HG02642 (cell line): ENCODE measurements at regions not wholly inside any gene's neighbourhood (a gene's known extent, or its start where the extent isn't known, plus 50 kb on each side); places are given as distances from the start of the nearest gene placed in this dataset.

Experiments
- ATAC-seq: cut with Tn5 transposase; IDR thresholded peaks from one replicate; pipeline ENCODE4 v1.9.1; 2021; ENCODE audit warnings: mild to moderate bottlenecking; ENCODE audit not compliant: unreplicated experiment, poor library complexity

DNA sequence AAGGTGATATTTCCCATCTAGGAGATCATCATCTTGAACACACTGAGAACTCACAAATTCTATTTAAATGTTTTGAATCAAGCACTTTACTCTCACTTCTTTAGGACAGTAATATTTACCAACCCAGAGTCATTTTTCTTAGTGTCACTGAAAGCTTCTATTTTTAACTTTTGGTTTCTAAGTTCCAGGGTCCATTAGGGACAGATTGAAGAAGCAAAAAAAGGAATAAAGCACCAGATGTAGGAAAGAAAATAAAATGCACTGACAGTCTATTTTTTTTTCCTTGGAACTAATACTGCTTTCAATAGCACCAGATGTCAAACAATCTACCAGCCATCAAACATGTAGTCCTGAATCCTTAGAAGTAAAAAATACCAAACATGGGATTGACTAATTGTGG, 526.7 kb upstream of the LRRN3 start:
- ATAC-seq = no peak

DNA sequence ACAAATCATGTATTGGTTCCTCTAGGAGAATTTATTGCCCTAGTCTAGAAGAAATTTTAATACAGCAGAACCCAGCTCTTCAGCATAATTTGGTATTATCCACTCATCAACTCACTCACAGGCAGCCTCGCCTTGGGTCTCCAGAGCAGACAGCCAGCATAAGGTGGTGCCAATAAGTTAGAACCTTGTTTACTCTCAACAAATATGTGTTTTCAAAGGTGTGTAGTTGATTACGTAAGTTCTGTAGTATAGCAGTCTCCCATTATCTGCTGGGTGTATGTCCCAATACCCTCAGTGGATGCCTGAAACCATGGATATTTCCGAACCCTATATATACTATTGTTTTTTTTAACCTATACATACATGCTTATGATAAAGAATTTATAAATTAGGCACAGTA, 522.5 kb upstream of the LRRN3 start:
- ATAC-seq = no peak

DNA sequence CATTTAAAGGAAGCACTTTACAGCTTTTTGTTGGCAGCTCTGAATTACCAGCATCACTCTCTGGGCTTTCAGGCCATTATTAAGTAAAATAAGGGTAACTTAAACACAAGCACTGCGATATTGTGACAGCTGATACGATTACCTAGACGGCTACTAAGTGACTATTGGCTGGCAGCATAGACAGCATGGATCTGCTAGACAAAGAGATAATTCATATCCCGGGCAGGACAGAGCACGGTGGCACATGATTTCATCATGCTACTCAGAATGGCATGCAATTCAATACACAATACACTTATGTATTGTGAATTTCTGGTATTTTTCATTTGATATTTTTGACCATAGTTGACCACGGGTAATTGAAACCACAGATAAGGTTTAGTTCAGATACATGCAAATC, 522.0 kb upstream of the LRRN3 start:
- no peak for ATAC-seq

DNA sequence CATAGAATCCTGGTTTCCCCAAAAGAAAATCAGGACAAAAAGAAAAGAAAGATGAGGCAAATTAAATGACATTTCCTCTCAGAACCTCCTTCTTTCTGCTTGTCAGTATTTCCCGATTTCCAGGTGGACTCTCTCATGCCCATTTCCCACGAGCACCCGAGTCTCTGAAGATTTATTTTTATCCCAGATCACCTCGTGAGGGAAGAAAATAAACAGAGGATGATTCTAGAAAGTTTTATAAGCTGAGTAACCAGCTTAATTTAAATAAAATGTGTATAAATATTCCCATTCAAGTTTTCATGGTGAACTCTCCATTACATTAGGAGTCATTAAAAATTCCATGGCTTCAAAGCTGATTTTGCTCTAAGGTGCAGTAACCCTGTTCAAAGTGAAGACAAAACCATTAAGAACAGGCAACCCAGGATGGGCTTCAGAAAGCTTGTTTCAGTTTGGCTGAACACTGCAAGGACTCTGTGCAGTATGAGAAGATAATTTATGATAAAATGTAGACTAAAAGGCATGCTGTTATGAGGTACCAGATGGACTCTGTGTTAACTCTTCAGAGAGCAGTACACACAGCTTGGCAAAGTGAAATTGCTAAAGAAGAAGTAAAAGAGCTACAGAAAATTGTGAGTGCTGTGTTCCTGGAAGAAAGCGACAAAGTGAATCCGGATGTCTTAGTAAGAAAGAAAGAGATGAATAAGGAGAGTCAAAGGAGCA, 521.3 kb upstream of the LRRN3 start:
- no peak for ATAC-seq

DNA sequence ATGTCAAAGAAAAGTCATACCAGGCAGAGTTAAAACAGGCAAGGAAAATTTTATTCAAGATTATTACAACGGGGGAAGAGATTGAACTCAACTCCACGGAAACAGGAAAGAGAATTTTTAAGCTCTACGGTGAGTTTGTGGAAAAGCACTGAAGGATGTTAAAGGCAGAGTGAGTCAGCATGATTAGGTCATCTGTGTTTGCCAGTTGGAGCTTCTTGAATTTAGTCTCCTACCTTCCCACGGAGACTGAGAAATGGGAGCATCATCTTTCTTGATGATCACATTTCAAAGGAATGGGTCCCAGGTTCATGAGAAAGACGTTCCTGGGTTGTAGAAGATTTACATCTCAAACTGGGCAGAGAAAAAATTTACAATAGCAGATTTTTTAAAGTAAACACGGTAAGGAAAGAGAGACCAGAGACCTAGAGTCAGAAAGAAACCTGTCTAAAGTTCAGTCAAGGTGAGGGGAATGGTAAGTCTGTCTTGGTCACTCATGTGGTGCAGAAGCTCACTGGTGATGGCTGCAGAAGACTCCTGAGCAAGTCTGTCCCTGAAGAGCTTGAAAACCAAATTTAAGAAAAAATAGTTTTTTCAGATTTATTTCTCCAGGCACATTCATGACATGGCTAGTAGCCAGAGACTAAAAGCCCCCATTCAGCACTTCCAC, 516.9 kb upstream of the LRRN3 start:
- ATAC-seq = no peak

DNA sequence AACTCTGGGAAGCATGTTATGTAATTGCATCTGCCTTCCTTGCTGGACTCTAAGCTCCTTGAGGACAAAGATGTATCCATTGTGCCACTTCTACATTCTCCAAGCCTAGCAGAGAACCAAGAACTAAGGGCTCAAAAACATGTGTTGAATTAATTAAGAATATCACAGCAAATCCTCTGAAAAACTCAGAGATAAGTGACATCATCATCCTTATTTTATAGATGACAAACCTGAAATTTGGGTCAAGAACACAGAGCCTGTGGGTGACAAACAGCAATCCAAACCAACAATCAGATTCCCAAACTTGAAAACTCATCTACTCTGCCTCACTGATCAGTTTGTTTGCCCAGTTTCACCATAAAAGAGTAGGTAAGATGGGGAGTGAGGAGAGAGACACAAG, 503.6 kb upstream of the LRRN3 start:
- ATAC-seq = no peak

DNA sequence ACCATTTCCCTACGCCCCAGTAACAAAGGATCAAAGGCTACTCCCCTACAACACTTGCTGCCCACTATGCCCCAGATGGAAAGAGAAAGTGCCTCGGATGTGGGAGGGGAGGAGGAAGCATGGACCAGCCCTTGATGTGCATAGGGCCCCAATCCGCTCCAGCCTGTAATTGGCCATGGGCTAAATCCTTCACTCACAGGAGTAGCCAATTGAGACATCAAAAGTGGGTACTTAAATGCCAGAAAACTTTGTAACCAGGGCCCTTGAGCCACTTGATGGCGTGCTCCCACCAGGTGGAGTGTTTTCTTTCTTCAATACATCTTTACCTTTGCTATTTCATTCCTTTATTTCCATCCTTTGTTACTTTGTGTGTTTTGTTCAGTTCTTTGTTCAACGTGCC, 500.5 kb upstream of the LRRN3 start:
- no peak for ATAC-seq

DNA sequence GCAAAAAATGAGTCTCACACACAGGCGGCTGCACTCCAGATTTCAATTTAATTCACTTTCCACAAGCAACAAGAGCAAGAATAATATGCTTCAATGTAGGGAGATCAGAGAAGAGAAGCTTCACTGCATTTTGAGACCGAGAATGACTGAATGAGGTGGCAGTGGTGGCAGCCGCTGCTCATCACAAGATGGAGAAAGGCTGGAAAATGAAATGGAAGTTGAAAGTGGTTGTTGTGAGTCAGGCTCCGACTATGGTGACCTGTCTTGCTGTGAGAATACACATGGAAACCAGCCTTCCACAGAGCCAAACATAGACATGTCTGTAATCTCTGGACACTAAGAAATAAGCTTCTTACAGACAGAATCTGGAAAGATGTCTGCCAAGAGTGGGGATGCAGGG, 499.6 kb upstream of the LRRN3 start:
- ATAC-seq = no peak

DNA sequence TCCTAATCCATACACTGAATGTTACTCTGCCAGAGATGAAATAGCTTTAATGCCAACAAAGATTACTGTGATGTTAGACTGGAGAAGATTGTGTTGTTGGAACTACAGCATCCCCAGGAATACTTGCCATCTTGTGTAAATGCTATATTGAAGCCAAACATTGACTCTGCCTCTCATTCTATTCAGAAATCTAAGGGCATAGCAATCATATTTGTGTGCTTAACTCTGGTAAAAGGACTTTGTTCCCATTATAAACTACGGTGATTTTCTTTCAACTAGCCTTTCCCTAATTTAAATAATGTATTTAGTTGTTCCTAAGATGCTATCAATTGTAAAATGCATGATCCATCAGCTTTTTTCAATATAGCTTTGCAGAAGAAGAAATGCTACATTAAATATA, 498.4 kb upstream of the LRRN3 start:
- no peak for ATAC-seq

DNA sequence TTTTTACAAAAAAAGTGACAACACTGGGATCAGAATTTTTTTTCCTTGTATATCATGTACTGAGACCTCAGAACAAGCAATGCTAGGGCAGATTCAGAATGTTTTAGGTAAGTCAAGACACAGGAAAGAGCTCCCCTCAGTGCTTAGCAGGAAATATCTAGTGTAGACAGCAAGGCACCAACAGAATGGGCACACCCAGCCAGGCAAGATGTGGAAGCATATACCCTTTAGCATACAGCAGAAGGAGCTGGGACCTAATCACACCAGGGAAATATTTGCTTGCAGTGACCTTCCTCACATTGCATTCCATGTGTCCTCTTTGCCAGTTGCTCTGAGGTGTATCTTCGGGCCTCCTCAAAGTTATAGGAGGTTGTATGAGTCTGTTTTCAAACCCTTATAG, 497.6 kb upstream of the LRRN3 start:
- ATAC-seq = no peak

DNA sequence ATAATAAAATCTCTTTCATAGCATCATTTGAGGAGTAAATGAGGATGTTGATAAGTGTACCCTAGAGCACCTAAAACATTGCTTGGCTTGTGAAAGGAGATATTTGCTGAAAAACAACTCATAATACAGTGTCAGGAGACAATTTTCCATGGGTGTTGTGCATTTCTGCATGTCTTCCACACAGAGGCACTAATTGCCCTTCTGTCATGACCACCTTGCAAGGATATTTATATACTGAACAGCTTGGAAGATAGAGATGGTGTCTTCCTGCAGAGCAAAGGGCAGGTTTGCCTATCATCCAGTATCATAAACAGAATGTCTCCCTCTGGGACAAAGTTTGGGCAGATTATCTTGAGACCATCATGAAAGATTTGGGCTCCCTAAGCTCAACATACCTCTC, 495.2 kb upstream of the LRRN3 start:
- ATAC-seq = no peak

DNA sequence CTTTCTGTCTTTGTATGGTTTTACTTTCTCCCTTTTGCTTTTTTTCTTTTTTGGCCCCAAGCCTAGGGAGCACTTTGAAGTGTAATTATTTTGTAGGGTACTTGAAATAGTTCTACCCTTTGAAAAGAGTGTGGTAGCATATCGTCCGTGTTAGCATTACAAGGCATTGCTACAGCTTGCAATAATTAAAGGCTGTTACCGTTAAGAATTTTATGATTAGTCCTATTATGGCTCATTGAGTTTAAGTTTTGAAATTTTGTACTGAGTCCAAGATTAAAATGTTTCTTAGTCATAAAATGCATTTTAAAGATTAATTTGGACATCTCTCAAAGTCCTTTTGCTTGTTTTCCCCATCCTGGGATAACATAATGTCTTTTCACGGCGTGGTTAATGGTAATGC, 490.0 kb upstream of the LRRN3 start:
- no peak for ATAC-seq

DNA sequence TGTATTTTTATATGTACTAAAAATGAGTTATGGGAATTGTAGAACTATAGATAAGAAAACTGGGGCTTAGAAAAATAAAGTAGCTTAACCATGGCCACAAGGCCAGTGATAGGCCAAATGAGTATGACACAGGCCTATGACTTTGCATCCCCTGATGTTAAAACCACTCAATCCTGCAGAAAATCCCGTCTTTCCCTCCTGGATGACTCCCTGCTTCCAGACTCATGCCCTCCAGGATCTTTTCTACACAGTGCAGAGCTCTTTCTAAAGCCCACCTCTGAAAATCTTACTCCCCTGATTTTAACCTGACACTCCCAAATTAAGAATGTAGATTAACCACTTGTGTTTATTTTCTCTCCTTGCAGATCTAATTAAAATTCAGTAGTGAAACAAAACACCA, 489.2 kb upstream of the LRRN3 start:
- no peak for ATAC-seq

DNA sequence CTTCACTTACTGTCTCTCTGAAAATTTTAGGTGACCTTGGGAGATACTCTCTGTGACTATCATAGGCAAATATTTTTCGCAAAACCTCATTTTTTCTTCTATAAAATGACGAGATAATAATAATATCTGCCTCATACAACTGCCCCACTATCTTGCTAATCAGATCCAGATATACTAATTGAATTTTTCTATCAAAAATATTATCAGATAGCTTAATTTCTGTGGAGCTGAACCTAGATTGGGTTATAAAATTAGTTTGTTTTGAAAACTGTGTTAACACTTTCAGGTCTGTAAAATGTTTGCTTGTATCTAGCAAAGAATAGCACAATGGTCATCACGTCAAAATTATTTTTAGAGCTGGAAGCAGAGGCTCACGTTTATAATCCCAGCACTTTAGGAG, 486.7 kb upstream of the LRRN3 start:
- no peak for ATAC-seq

DNA sequence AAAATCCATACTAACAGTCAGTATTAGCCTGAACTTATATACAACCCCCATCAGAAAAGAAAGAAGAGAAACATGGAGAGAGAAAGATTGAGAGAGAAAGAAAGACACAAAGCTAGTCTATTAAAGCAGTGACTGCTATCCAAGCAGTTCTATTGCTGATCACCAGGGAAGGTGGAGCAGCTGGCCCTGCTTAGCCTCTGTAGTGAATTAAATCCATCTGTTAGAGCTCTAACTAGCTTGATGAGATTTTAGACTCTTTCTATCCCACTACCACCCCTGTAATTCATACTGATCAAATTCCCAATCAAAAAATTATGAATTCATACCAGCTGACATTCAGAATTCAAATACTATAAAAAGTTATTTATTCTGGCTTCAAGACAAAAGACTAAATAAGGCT, 486.0 kb upstream of the LRRN3 start:
- no peak for ATAC-seq

DNA sequence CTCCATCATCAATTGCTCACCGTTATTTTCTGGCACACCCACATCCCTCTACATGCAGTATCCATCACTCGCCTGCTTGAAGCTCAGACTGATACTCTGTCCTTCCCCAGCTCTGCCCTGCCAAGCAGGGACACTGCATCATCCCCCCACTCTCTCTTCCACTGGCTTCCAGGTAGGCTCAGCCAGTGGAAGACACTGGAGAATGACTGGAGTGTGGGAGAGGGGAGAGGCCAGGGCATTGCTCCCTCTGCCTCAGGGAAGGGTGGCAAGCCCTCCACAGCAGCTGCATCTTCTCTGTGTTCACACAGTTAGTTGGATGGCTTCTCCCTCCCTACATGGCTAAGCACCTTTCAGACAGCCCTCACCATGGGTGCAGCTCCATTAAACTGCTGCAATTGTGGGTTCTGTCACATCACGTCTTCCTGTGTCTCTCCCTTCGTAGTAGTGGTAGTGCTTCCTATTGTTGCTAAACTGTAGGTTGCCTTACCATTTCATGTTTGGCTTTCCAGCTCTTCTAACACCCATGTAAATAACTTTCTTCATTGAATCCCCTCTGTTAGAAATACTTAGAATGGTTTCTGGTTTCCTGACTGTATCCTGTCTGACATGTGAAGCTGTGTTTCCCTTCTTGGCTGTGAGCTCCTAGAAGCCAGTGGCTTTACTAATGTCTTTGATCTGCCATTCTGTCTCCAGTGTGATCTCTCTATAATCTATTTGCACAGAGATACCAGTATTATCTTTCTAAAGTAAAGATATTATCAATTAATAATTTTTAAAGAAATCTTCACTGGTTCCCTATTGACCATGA, 483.7 kb upstream of the LRRN3 start:
- ATAC-seq = no peak

DNA sequence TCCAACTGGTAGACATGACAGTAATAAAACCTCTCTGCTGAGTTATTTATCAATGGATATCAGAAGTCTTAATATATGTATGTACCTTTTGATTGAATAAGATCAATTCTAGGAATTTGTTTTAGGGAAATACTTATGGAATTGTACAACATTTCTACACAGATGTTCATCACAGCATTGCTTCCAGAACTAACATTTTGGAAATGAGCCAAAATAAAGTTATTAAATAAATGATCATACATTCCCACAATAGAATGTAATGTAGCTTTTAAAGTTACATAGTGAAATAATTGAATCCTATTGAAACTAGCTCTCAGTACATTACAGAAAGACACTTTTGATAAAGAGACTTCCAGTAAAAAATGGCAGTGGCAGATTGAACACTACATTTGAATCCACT, 481.6 kb upstream of the LRRN3 start:
- ATAC-seq = no peak

DNA sequence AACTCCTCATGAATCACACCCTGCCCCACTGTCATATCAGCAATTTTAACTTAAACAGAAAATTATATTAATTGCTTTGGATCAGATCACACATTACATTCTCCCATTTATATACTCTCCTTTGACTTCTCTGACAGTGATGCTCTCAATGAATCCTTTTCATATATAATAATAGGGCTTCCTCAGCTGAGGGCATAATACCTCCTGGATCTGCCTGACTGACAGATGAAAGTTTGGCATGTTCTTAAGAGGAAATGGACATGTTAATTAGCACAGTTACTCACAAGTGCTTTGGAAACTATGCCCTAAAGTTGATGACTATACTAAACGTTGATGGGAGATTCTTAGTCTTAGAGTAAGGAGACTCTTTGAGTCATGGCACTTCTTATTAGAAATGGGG, 478.2 kb upstream of the LRRN3 start:
- no peak for ATAC-seq
